ENCODE measurements at regions not wholly inside any gene's neighbourhood (a gene's known extent, or its start where the extent isn't known, plus 50 kb on each side); places are given as distances from the start of the nearest gene placed in this dataset.

- H3K27ac ChIP-seq = no peak overlapping the region
- H3K4me3 ChIP-seq = no peak overlapping the region
- DNase-seq (no peak), ATAC-seq (no peak)
- intact Hi-C loops (cut with DNase I) = no loop called here
- H3K9me3 ChIP-seq = no peaks in the 10 kb centered on the region
- no peaks in the 10 kb centered on the region for H3K27me3 ChIP-seq
- no peaks in the 10 kb centered on the region for H3K4me1 ChIP-seq
- no peak for TF ChIP-seq CTCF (IDR thresholded peaks at IDR 0.05)
- H3K36me3 ChIP-seq = no peaks in the 10 kb centered on the region
These were observed 124.2 kb upstream of the SEM1 start for GRCh38 chr7:96833676-96834453.

- H3K9me3 ChIP-seq = no peaks in the 10 kb centered on the region
- ATAC-seq = no peak
- no peak overlapping the region for H3K27ac ChIP-seq
- intact Hi-C loops (cut with DNase I) = no loop called here
- TF ChIP-seq CTCF (IDR thresholded peaks at IDR 0.05) = no peak
- H3K27me3 ChIP-seq = no peaks in the 10 kb centered on the region
- no peak for DNase-seq
- no peaks in the 10 kb centered on the region for H3K36me3 ChIP-seq
- no peaks in the 10 kb centered on the region for H3K4me1 ChIP-seq
- no peak overlapping the region for H3K4me3 ChIP-seq
These were observed 126.8 kb upstream of the SEM1 start for GRCh38 chr7:96836456-96836855.

- no peak for DNase-seq
- Histone ChIP-seq H3K4me3 (no peak overlapping the region), H3K27me3 (no peaks in the 10 kb centered on the region), H3K9me3 (no peaks in the 10 kb centered on the region), H3K36me3 (no peaks in the 10 kb centered on the region), H3K4me1 (no peaks in the 10 kb centered on the region), H3K27ac (no peak overlapping the region)
- no peak for TF ChIP-seq CTCF (IDR thresholded peaks at IDR 0.05)
- intact Hi-C loops (cut with DNase I) = no loop called here
- ATAC-seq = no peak
These were observed 127.9 kb upstream of the SEM1 start for GRCh38 chr7:96837593-96837992.

GRCh38 chr7:96838481-96838880, 128.8 kb upstream of the SEM1 start:
- H3K27ac ChIP-seq = no peak overlapping the region
- no peak for DNase-seq
- no peak for TF ChIP-seq CTCF (IDR thresholded peaks at IDR 0.05)
- H3K27me3 ChIP-seq = no peaks in the 10 kb centered on the region
- H3K9me3 ChIP-seq = no peaks in the 10 kb centered on the region
- no peak overlapping the region for H3K4me3 ChIP-seq
- H3K4me1 ChIP-seq = no peaks in the 10 kb centered on the region
- intact Hi-C loops (cut with DNase I) = no loop called here
- ATAC-seq = no peak
- H3K36me3 ChIP-seq = no peaks in the 10 kb centered on the region

- Histone ChIP-seq H3K4me3 (no peak overlapping the region), H3K27me3 (no peaks in the 10 kb centered on the region), H3K36me3 (no peaks in the 10 kb centered on the region), H3K9me3 (no peaks in the 10 kb centered on the region), H3K4me1 (no peaks in the 10 kb centered on the region), H3K27ac (no peak overlapping the region)
- no peak for TF ChIP-seq CTCF (IDR thresholded peaks at IDR 0.05)
- intact Hi-C loops (cut with DNase I) = no loop called here
- ATAC-seq = no peak
- no peak for DNase-seq
These were observed 145.5 kb upstream of the SEM1 start for GRCh38 chr7:96855139-96855538.

All from left lung (tissue), 4 donors.